HepG2 (cell line): ENCODE measurements at regions not wholly inside any gene's neighbourhood (a gene's known extent, or its start where the extent isn't known, plus 50 kb on each side); places are given as distances from the start of the nearest gene placed in this dataset.

ENCODE experiments used
- ATAC-seq: fragments of 200-7000 bp; cut with Tn5 transposase; 3 replicates; pipeline ENCODE4 v1.9.1; 2020; ENCODE audit warnings: mild to moderate bottlenecking, moderate library complexity
- BruUV-seq: library from RNA; stranded (reverse); fragments of 400-500 nt; replicated peaks from 2 replicates; lab custom pipeline; 2021; lab: Mats Ljungman, UMichigan
- CTCF ChIA-PET: fragments of 300-600 bp; formaldehyde crosslinking; extraction: SDS; loops from one replicate; lab custom pipeline; 2021; ENCODE audit warnings: low total read pairs, inconsistent platforms, low intra/inter-chr PET ratio; lab: Yijun Ruan, JAX
- POLR2A ChIA-PET: fragments of 350-600 bp; sonication (Branson Sonifier 250); formaldehyde crosslinking; loops from one replicate; lab custom pipeline; 2020; ENCODE audit warnings: antibody characterized with exemption, inconsistent platforms; lab: Yijun Ruan, JAX
- DNase-seq: peaks from one replicate; pipeline ENCODE4 v3.0.0-alpha.2; 2015; ENCODE audit warnings: low spot score
- FAIRE-seq: peaks from 3 replicates; lab custom pipeline; 2011; peaks lifted over from hg19 to GRCh38; lab: Jason Lieb, UNC
- H2AFZ ChIP-seq: one replicate; pipeline ENCODE4 v1.6.1; 2011; ENCODE audit warnings: low read length, inconsistent platforms
- H3K27ac ChIP-seq: fragments of 300-600 bp; 3 replicates; pipeline ENCODE4 v1.8.0; 2011; ENCODE audit warnings: mixed run types, mild to moderate bottlenecking, mixed read lengths, low read length, inconsistent platforms; ENCODE audit not compliant: insufficient read depth; ENCODE audit errors: extremely low read length
- H3K27me3 ChIP-seq, 2 experiments: fragments of 200-600 bp in 1 of 2; 2 replicates in 1 of 2; 3 replicates in 1 of 2; pipeline versions ENCODE4 v1.6.0 to v1.8.0; 2011; ENCODE audit warnings: low read length in 2 of 2, mild to moderate bottlenecking in 2 of 2, moderate library complexity in 2 of 2, inconsistent platforms in 1 of 2; ENCODE audit not compliant: insufficient read depth in 2 of 2, control insufficient read depth in 1 of 2
- H3K36me3 ChIP-seq, 2 experiments: fragments of 200-600 bp in 1 of 2; replicated peaks in 1 of 2; 2 replicates in 1 of 2; 3 replicates in 1 of 2; pipeline versions ENCODE4 v1.5.1 to v1.8.0; 2011; ENCODE audit warnings: low read length in 2 of 2, inconsistent platforms in 1 of 2; ENCODE audit not compliant: insufficient read depth in 2 of 2, control insufficient read depth in 1 of 2
- H3K4me1 ChIP-seq: 2 replicates; pipeline ENCODE4 v1.5.1; 2012; ENCODE audit warnings: low read length, inconsistent platforms; ENCODE audit not compliant: insufficient read depth
- H3K4me2 ChIP-seq: 2 replicates; pipeline ENCODE4 v1.6.0; 2011; ENCODE audit warnings: low read depth, low read length, inconsistent platforms
- H3K4me3 ChIP-seq, 3 experiments: fragments of 200-600 bp in 1 of 3; sonication (generic), shearing (Covaris generic) in 1 of 3; replicated peaks in 1 of 3; 2 replicates each; pipeline ENCODE4 v1.5.1; 2011 to 2016; ENCODE audit warnings: low read length in 3 of 3, inconsistent platforms in 2 of 3, low read depth in 2 of 3, mild to moderate bottlenecking in 2 of 3, control low read depth in 1 of 3, mixed read lengths in 1 of 3; ENCODE audit not compliant: insufficient read depth in 1 of 3
- H3K79me2 ChIP-seq: one replicate; pipeline ENCODE4 v1.6.1; 2011; ENCODE audit warnings: low read length, inconsistent platforms; ENCODE audit not compliant: insufficient read depth
- H3K9ac ChIP-seq: 2 replicates; pipeline ENCODE4 v1.6.0; 2011; ENCODE audit warnings: mild to moderate bottlenecking, low read depth, low read length, inconsistent platforms; ENCODE audit not compliant: insufficient read depth
- H3K9me3 ChIP-seq: 2 replicates; pipeline ENCODE4 v1.5.1; 2012; ENCODE audit warnings: mild to moderate bottlenecking, low read length
- H4K20me1 ChIP-seq: 2 replicates; pipeline ENCODE4 v1.6.0; 2011; ENCODE audit warnings: inconsistent platforms, mild to moderate bottlenecking, low read length, moderate library complexity; ENCODE audit not compliant: insufficient read depth
- DNMT3B ChIP-seq: conservative IDR thresholded peaks from 2 replicates; pipeline ENCODE4 v1.6.1; 2016; ENCODE audit warnings: missing biosample characterization, control low read depth
- EEA1 ChIP-seq: sonication (generic); formaldehyde crosslinking; IDR thresholded peaks from 2 replicates; pipeline ENCODE4 v1.5.1; 2020; ENCODE audit warnings: mild to moderate bottlenecking, missing genetic modification reagents, borderline replicate concordance
- SNAI1 ChIP-seq: sonication (generic); formaldehyde crosslinking; IDR thresholded peaks from 2 replicates; pipeline ENCODE4 v1.5.0; 2020; ENCODE audit warnings: mild to moderate bottlenecking, missing genetic modification reagents, borderline replicate concordance
- TEAD3 ChIP-seq: optimal IDR thresholded peaks from 2 replicates; pipeline ENCODE3; 2016; ENCODE audit warnings: borderline replicate concordance
- WIZ ChIP-seq: sonication (generic); formaldehyde crosslinking; IDR thresholded peaks from 2 replicates; pipeline ENCODE4 v1.5.1; 2020; ENCODE audit warnings: mild to moderate bottlenecking, missing genetic modification reagents
- ZNF431 ChIP-seq: sonication (generic); formaldehyde crosslinking; IDR thresholded peaks from 2 replicates; pipeline ENCODE4 v1.9.0; 2022; ENCODE audit warnings: missing genetic modification reagents, low read depth, mild to moderate bottlenecking, borderline replicate concordance
- WGBS: methylation state at CpG from one replicate; pipeline ENCODE4 v1.1.6; 2017; ENCODE audit warnings: low lambda C conversion rate; 5-methylcytosine and 5-hydroxymethylcytosine counted together
- in situ Hi-C: cut with HindIII; loops from 2 replicates; pipeline ENCODE4 v1.10.0; 2017; ENCODE audit warnings: low pct_unique_long_range_greater_than_20kb; ENCODE audit not compliant: extremely low pct_ligation_motif_present
- intact Hi-C: fragments of 100-400 bp; cut with micrococcal nuclease; formaldehyde crosslinking; loops from one replicate; pipeline ENCODE4 v1.10.0; 2022; ENCODE audit not compliant: unreplicated experiment
- TF ChIP-seq, protein P1 (sequence below): sonication (generic); formaldehyde crosslinking; IDR thresholded peaks from 2 replicates; pipeline ENCODE4 v1.5.1; 2020; ENCODE audit warnings: missing genetic modification reagents, mild to moderate bottlenecking, borderline replicate concordance
- TF ChIP-seq, protein P2 (sequence below): IDR thresholded peaks from 2 replicates; pipeline ENCODE4 v1.6.1; 2016; ENCODE audit warnings: mild to moderate bottlenecking, missing biosample characterization, missing genetic modification reagents

DNA sequence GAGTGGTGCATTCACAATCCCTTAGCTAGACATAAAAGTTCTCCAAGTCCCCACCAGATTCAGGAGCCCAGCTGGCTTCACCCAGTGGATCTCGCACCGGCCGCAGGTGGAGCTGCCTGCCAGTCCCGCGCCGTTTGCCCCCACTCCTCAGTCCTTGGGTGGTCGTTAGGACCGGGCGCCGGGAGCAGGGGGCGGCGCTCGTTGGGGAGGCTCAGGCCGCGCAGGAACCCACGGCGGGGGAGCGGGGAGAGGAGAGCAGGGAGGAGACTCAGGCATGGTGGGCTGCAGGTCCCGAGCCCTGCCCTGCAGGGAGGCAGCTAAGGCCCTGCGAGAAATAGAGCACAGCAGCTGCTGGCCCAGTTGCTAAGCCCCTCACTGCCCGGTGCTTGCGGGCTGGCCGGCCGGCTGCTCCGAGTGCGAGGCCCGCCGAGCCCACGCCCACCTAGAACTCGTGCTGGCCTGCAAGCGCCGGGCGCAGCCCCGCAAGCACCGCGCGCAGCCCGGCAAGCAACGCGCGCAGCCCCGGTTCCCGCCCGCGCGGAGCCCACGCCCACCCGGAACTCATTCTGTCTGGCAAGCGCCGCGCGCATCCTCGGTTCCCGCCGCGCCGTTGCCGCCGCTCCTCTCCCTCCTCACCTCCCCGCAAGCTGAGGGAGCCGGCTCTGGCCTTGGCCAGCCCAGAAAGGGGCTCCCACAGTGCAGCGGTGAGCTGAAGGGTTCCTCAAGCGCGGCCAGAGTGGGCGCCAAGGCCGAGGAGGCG is 153.5 kb downstream of the SLC7A11 start:
- intact Hi-C loops (no loop called here), in situ Hi-C loops (no loop called here)
- 97% methylated on average over 56 of the region's 67 CpGs for WGBS
- no TSS peak for BruUV-seq
- no peak for DNase-seq
- Histone ChIP-seq H3K9me3 (no peaks in the 10 kb centered on the region), H3K4me3 (no peak overlapping the region), H3K4me2 (no peak overlapping the region), H3K27ac (no peak overlapping the region), H3K79me2 (no peaks in the 10 kb centered on the region), H4K20me1 (no peaks in the 10 kb centered on the region), H3K9ac (no peak overlapping the region), H3K36me3 (no peaks in the 10 kb centered on the region), H3K27me3 (no peaks in the 10 kb centered on the region), H2AFZ (no peak overlapping the region), H3K4me1 (peaks cover 32% of the 10 kb centered on the region)
- ChIA-PET POLR2A (no interaction called here), CTCF (no interaction called here)
- FAIRE-seq: no peak
- ATAC-seq: no peak
- no peak for TF ChIP-seq DNMT3B
- no peak for TF ChIP-seq TEAD3 (CRISPR knock-in tag)
- TF ChIP-seq ZNF431 (CRISPR knock-in tag): no peak

DNA sequence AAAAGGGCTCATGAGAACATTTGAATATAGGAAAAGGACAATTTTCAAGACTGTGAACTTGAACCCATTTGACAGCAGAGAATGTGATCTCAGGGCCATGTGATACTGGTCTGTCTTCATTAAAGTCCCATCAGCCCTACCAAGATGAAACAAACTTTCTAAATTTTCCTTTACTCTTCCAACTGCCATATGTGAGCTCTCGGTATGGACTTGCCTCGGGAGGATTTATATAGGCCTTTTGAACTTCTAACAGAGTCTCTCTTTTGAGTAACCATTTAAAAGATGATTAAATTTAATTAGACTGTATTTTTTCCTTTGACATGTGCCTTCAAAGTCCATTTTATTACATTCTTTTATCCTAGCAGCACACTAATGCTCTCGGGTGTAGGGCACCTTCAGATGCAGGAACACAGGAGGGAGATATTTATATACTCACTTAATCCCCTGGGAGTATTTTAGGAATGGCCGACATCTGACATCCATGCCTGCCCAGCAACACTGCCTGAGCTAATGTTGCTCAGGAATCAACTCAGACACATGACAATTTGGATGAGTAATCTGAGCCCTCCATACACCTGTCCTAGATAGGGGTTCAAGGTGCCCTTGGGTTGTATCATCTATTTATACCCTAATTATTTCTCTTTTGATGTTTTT is 155.0 kb downstream of the SLC7A11 start:
- no TSS peak for BruUV-seq
- H3K27ac ChIP-seq: no peak overlapping the region
- H3K4me3 ChIP-seq: no peak overlapping the region
- H3K79me2 ChIP-seq: no peaks in the 10 kb centered on the region
- no peak overlapping the region for H3K9ac ChIP-seq
- intact Hi-C loops: no loop called here
- POLR2A ChIA-PET: no interaction called here
- no peaks in the 10 kb centered on the region for H4K20me1 ChIP-seq
- H3K9me3 ChIP-seq: no peaks in the 10 kb centered on the region
- FAIRE-seq: no peak
- ATAC-seq: no peak
- TF ChIP-seq EEA1 (CRISPR knock-in tag) (no peak), SNAI1 (CRISPR knock-in tag) (no peak), WIZ (CRISPR knock-in tag) (no peak)
- TF ChIP-seq, protein P1, sequence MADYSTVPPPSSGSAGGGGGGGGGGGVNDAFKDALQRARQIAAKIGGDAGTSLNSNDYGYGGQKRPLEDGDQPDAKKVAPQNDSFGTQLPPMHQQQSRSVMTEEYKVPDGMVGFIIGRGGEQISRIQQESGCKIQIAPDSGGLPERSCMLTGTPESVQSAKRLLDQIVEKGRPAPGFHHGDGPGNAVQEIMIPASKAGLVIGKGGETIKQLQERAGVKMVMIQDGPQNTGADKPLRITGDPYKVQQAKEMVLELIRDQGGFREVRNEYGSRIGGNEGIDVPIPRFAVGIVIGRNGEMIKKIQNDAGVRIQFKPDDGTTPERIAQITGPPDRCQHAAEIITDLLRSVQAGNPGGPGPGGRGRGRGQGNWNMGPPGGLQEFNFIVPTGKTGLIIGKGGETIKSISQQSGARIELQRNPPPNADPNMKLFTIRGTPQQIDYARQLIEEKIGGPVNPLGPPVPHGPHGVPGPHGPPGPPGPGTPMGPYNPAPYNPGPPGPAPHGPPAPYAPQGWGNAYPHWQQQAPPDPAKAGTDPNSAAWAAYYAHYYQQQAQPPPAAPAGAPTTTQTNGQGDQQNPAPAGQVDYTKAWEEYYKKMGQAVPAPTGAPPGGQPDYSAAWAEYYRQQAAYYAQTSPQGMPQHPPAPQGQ (CRISPR knock-in tag): no peak
- TF ChIP-seq, protein P2, sequence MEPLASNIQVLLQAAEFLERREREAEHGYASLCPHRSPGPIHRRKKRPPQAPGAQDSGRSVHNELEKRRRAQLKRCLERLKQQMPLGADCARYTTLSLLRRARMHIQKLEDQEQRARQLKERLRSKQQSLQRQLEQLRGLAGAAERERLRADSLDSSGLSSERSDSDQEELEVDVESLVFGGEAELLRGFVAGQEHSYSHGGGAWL (CRISPR knock-in tag): no peak
- peaks cover 30% of the 10 kb centered on the region for H3K4me1 ChIP-seq
- H2AFZ ChIP-seq: no peak overlapping the region
- CTCF ChIA-PET: no interaction called here
- no peak for DNase-seq
- H3K4me2 ChIP-seq: no peak overlapping the region
- no peaks in the 10 kb centered on the region for H3K27me3 ChIP-seq
- WGBS: 40% methylated on average over 4 of the region's 4 CpGs
- H3K36me3 ChIP-seq: no peaks in the 10 kb centered on the region
- in situ Hi-C loops: no loop called here
